IPS DF 4.7 (cell line): ENCODE measurements at regions not wholly inside any gene's neighbourhood (a gene's known extent, or its start where the extent isn't known, plus 50 kb on each side); places are given as distances from the start of the nearest gene placed in this dataset.
"Not testable (repeated sequence)": the region's sequence is repeated elsewhere in the genome, so short reads cannot be mapped to it uniquely, and the experiment has no call there.

ENCODE experiments used
- DNase-seq: peaks from one replicate; pipeline ENCODE4 v3.0.0-alpha.2; 2013; ENCODE audit warnings: low spot score; ENCODE audit errors: extremely low read depth

GRCh38 chr13:91031508-91031907 lies 316.0 kb upstream of the MIR17HG start:
- DNase-seq, result no peak

DNA sequence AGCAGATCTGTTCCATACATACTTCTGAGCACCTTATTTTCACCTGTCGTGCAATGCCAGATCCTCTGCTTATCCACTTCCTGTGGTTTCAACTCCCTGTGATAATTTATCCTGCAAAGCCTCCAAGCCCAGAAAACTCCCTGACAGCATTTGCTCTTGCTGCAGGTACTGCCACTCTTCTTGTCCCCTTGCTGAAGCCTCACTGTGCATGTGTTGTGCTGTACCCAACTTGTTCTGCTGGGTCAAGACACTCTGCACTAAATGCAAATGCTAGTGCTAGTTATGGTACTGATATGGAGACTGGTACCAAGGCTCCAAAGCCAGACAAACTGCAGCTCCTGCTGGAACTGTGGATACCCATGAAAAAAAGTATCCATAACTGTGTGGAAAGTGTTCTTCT lies 315.4 kb upstream of the MIR17HG start:
- DNase-seq, result no peak

GRCh38 chr13:91036886-91037285 lies 310.6 kb upstream of the MIR17HG start:
- DNase-seq, result no peak

- DNase-seq, result no peak
Measured at GRCh38 chr13:91042870-91043269, 304.6 kb upstream of the MIR17HG start.

GRCh38 chr13:91045351-91046034 lies 302.0 kb upstream of the MIR17HG start:
- no peak for DNase-seq

GRCh38 chr13:91046715-91047327 lies 300.7 kb upstream of the MIR17HG start:
- DNase-seq, result no peak

GRCh38 chr13:91050970-91051369 lies 296.5 kb upstream of the MIR17HG start:
- no peak for DNase-seq

DNA sequence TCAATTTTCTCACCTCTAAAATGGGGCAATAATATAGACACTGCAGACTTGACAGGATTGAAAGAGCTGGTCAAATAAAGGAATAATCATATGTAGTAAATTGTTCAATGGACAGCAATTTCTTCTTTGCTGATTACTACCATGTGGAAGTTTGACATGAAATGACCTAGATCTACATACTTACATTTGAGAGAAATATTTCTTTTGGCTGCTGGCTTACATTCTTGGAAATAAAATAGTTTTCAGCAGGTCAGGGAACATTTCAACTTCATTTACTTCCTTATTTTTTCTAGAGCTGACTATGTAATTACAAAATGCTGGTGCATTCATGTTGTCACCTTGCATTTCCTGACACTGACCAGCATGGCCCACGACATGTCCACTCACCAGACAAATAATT lies 294.6 kb upstream of the MIR17HG start:
- no peak for DNase-seq

DNA sequence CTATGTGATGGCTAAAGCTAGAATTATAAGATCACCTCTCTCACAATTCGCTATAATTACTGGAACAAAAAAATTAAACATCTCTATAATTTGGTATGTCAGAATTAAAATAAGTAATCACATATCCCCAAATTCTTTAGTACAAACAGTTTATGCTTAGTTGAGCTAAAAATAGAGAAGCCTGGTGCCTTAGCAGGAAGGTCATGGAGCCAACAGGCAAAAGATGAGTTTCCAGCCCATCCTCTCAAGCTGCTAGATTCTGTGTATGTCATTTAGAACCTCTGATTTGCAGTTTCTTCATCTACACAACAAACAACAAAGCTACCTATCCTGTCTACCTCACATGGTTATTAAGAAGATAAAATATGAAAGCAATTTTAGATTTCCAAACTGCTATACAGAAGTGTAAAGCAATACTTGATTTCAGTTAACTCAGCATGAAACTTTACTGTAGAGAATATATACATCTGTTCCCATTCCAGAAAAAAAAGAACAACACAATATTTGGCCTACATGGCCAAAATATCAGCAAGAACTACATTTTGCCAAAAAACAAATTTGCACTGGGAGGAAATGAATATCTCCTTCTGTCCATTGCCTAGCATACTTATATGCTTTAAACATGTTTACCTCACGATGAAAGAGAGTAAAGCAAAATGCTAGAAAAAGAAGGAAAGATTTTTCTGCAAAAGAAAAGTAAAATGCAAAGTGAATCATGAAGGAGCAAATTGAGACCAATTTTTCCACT lies 294.0 kb upstream of the MIR17HG start:
- no peak for DNase-seq

- no peak for DNase-seq
Measured at GRCh38 chr13:91054902-91055301, 292.6 kb upstream of the MIR17HG start.

DNA sequence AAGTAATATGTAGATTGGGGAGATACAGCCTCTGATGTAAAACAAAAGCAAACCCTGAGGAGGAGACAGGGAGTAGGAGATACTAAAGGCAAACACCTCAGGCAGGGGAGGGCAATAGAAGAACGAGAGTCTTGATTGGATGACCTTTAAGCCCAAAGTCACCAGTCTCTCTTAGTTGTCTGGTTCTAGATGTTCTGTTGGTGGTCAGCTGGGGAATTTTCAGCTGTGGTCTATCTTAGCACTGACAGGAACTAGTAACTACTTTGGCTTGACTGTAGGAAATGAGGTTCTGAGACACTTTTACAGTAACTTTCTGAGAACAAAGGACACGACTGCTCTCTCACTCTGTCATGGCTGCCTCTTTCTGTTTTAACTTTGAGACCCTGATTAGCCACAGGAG lies 290.7 kb upstream of the MIR17HG start:
- no peak for DNase-seq

- DNase-seq, result not testable (repeated sequence)
Measured at GRCh38 chr13:91057507-91057906, 290.0 kb upstream of the MIR17HG start.

- DNase-seq, result no peak
Measured at GRCh38 chr13:91058066-91058465, 289.4 kb upstream of the MIR17HG start.

- no peak for DNase-seq
Measured at GRCh38 chr13:91058919-91059318, 288.6 kb upstream of the MIR17HG start.

- no peak for DNase-seq
Measured at GRCh38 chr13:91066745-91067144, 280.7 kb upstream of the MIR17HG start.

DNA sequence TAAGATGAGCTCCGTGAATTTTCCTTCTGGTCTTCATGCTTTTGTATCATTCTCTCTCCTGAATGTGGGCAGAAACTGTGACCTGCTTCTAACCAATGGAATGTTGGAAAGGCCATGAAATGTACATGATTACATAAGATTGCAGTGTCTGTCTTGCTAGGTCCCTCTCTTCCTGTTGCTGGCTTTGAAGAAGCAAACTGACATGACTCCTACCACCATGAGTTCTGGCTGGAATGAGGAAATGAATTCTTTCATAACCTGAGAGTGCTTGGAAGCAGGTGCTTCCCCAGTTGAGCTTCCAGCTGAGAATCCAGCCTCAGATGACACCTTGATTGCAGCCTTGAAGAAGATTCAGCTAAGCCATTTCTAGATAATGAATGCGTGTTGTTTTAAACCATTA lies 275.0 kb upstream of the MIR17HG start:
- no peak for DNase-seq

DNA sequence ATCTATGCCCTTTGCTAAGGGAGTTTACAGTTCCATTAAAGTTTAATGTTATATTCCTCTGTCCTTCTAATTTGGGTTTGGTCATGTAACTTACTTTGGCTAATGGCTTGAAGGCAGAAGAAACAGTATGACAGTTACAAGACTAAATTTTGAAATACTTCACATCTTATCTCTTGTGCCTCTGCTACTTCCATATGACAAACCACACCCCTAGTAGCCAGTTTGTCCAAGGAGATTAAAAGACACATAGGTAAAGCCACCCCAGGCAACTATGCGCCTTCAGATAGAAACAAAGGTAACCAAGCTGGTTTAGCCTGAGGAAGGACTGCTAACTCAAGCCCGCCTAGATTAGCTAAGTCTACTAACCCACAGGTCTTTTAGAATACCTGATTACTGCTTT lies 273.4 kb upstream of the MIR17HG start:
- no peak for DNase-seq

- DNase-seq, result no peak
Measured at GRCh38 chr13:91076830-91077229, 270.7 kb upstream of the MIR17HG start.

DNA sequence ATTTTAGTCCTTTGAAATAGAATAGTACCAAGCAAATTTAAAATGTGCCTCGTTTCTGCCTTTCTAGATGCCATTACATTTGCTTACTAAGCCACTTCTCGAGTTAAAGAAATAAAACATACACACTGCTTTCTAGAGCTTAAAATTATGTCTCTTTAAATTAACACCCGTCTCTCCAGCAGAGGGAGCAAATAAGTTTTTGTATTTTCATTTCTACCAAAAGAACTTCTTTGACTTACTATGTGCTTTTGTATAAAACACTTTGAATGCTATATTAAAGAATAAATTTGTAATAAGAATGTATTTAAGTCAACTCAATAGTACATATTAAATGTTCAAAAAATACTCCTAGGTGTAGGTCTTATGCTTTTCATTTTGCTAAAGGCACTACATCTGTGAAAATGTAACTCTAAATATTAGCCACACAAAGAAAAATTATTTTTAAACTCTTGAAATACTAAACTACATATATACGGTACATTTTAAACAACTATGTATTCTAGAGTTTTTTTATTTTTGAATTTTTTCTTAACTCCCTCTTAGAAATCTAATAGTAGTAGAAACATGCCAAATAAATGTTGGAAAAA lies 269.3 kb upstream of the MIR17HG start:
- no peak for DNase-seq

DNA sequence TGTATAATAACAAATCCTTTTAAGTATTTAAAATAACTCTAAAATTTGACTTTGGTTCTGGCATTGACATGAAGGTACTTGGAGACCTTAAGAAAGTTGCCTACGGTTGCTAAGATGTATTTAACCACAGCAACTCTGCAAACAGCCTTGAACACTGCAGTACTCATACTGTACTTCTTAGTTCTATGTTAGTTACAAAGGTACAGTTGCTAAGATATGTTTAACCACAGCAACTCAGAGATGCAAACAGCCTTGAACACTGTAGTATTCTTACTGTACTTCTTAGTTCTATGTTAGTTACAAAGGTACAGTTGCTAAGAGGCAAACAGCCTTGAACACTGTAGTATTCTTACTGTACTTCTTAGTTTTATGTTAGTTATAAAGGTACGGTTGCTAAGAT lies 268.3 kb upstream of the MIR17HG start:
- no peak for DNase-seq

DNA sequence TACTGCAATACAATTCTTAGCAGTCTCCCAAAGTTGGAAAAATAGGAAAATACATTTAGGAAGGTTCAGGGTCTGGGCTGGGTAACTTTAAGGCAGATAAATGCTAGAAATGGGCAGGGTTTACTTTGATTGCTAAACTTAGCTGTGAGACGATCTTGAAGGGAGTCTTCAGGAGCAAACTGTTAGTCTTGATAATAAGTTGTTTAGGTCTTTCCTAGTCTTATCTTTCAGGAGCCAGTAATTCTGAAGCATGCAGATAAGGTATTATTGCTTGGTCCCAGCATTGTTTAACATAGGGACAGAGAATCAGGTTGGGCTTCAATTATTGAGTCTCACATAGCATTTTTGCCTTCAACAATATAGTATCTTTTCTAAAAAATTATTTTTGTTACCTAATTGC lies 262.4 kb upstream of the MIR17HG start:
- DNase-seq, result no peak
